Endothelial cell of umbilical vein (primary cell): ENCODE measurements at regions not wholly inside any gene's neighbourhood (a gene's known extent, or its start where the extent isn't known, plus 50 kb on each side); places are given as distances from the start of the nearest gene placed in this dataset.

Experiments used
- BruUV-seq: library from RNA; stranded (reverse); fragments of 400-500 nt; replicated peaks from 2 replicates; lab custom pipeline; 2021; lab: Mats Ljungman, UMichigan
- CTCF ChIA-PET: fragments of 300-600, 350-600 bp; sonication (Branson Sonifier 250); formaldehyde crosslinking; loops from one replicate; lab custom pipeline; 2021; ENCODE audit warnings: antibody characterized with exemption, inconsistent platforms; lab: Charles Lee
- POLR2A ChIA-PET: fragments of 300-600, 350-600 bp; sonication (Branson Sonifier 250); formaldehyde crosslinking; loops from one replicate; lab custom pipeline; 2021; ENCODE audit warnings: antibody characterized with exemption, inconsistent platforms; lab: Charles Lee
- DNase-seq: peaks from one replicate; pipeline ENCODE4 v3.0.0-alpha.2; 2011; ENCODE audit warnings: low read depth, low spot score
- FAIRE-seq: peaks from 2 replicates; lab custom pipeline; 2011; peaks lifted over from hg19 to GRCh38; lab: Jason Lieb, UNC
- H2AFZ ChIP-seq: 2 replicates; pipeline ENCODE4 v1.6.0; 2012; ENCODE audit warnings: low read depth, low read length, control low read depth, inconsistent platforms
- H3K27ac ChIP-seq: 2 replicates; pipeline ENCODE4 v1.5.1; 2011; ENCODE audit warnings: low read depth, mild to moderate bottlenecking, control low read depth, low read length, moderate library complexity; ENCODE audit not compliant: insufficient read depth
- H3K27me3 ChIP-seq, 2 experiments: 2 replicates each; pipeline versions ENCODE4 v1.6.0 to v1.6.1; 2011; ENCODE audit warnings: low read length in 2 of 2, mixed read lengths in 1 of 2; ENCODE audit not compliant: control insufficient read depth in 2 of 2, insufficient read depth in 2 of 2
- H3K36me3 ChIP-seq, 2 experiments: 2 replicates in 1 of 2; 3 replicates in 1 of 2; pipeline ENCODE4 v1.5.1; 2011; ENCODE audit warnings: low read length in 2 of 2, mild to moderate bottlenecking in 1 of 2, moderate library complexity in 1 of 2; ENCODE audit not compliant: control insufficient read depth in 2 of 2, insufficient read depth in 2 of 2; ENCODE audit errors: extremely low read depth in 1 of 2
- H3K4me1 ChIP-seq: 3 replicates; pipeline ENCODE4 v1.5.1; 2011; ENCODE audit warnings: mild to moderate bottlenecking, low read length; ENCODE audit not compliant: control insufficient read depth, insufficient read depth; ENCODE audit errors: extremely low read depth
- H3K4me2 ChIP-seq: 2 replicates; pipeline ENCODE4 v1.6.1; 2011; ENCODE audit warnings: low read length, control low read depth, mixed read lengths; ENCODE audit not compliant: insufficient read depth
- H3K4me3 ChIP-seq, 3 experiments: fragments of 200-600 bp in 1 of 3; sonication (generic), shearing (Covaris generic) in 1 of 3; replicated peaks in 1 of 3; 2 replicates each; pipeline ENCODE4 v1.5.1; 2011 to 2016; ENCODE audit warnings: control low read depth in 3 of 3, low read length in 3 of 3, mild to moderate bottlenecking in 2 of 3, inconsistent platforms in 1 of 3, low read depth in 1 of 3, moderate library complexity in 1 of 3; ENCODE audit not compliant: insufficient read depth in 1 of 3
- H3K79me2 ChIP-seq: 2 replicates; pipeline ENCODE4 v1.6.0; 2012; ENCODE audit warnings: low read length, inconsistent platforms; ENCODE audit not compliant: control insufficient read depth, insufficient read depth
- H3K9ac ChIP-seq: replicated peaks from 2 replicates; pipeline ENCODE3; 2011; ENCODE audit warnings: low read length, control low read depth; ENCODE audit not compliant: insufficient read depth; ENCODE audit errors: extremely low read depth
- H3K9me1 ChIP-seq: replicated peaks from 3 replicates; pipeline ENCODE4 v1.6.0; 2011; ENCODE audit warnings: mild to moderate bottlenecking, low read length; ENCODE audit not compliant: control insufficient read depth, insufficient read depth; ENCODE audit errors: extremely low read depth
- H3K9me3 ChIP-seq: replicated peaks from 2 replicates; pipeline ENCODE4 v1.5.1; 2012; ENCODE audit warnings: low read length, inconsistent platforms; ENCODE audit not compliant: control insufficient read depth, insufficient read depth
- H4K20me1 ChIP-seq: replicated peaks from 2 replicates; pipeline ENCODE3; 2011; ENCODE audit warnings: mild to moderate bottlenecking, low read length; ENCODE audit not compliant: control insufficient read depth, insufficient read depth; ENCODE audit errors: extremely low read depth
- EZH2 ChIP-seq: IDR thresholded peaks from 2 replicates; pipeline ENCODE4 v1.6.1; 2012; ENCODE audit warnings: borderline replicate concordance, low read depth, mild to moderate bottlenecking, moderate library complexity, low read length, inconsistent platforms; ENCODE audit not compliant: severe bottlenecking
- FOS ChIP-seq: IDR thresholded peaks from 2 replicates; pipeline ENCODE4 v1.6.1; 2011; ENCODE audit warnings: mild to moderate bottlenecking, low read length, moderate library complexity, borderline replicate concordance; ENCODE audit not compliant: insufficient read depth
- GATA2 ChIP-seq: IDR thresholded peaks from 2 replicates; pipeline ENCODE4 v1.7.0; 2011; ENCODE audit warnings: low read depth, mild to moderate bottlenecking, moderate library complexity, mixed read lengths, low read length; ENCODE audit not compliant: insufficient read length, insufficient read depth
- JUN ChIP-seq: IDR thresholded peaks from 2 replicates; pipeline ENCODE4 v1.6.1; 2011; ENCODE audit warnings: borderline replicate concordance, low read depth; ENCODE audit not compliant: insufficient read length, insufficient read depth
- MAX ChIP-seq: IDR thresholded peaks from 2 replicates; pipeline ENCODE4 v1.6.1; 2011; ENCODE audit not compliant: insufficient read depth, insufficient read length
- MYC ChIP-seq: IDR thresholded peaks from one replicate; pipeline ENCODE4 v1.6.1; 2011; ENCODE audit warnings: mild to moderate bottlenecking, low read depth, low read length
- POLR2A ChIP-seq: IDR thresholded peaks from 2 replicates; pipeline ENCODE4 v1.6.1; 2012; ENCODE audit warnings: low read depth, mild to moderate bottlenecking, control low read depth, low read length
- POLR2AphosphoS5 ChIP-seq: IDR thresholded peaks from 2 replicates; pipeline ENCODE4 v1.6.1; 2012; ENCODE audit warnings: low read depth, mild to moderate bottlenecking, control low read depth, low read length, moderate library complexity; ENCODE audit not compliant: insufficient read depth
- dilution Hi-C: fragments of 300-500 bp; cut with MboI; formaldehyde crosslinking; loops from one replicate; pipeline ENCODE4 v1.15.0; 2019; ENCODE audit warnings: low sequenced_read_pairs; ENCODE audit not compliant: extremely low pct_ligation_motif_present
- intact Hi-C: fragments of 100-400 bp; cut with micrococcal nuclease; formaldehyde crosslinking; loops from one replicate; pipeline ENCODE4 v1.10.0; 2022
- TF ChIP-seq, protein P1 (sequence below), 2 donors: IDR thresholded peaks; 1 replicate in 1 of 2; 2 replicates in 1 of 2; pipeline ENCODE4 v1.5.1; 2011; ENCODE audit warnings: low read length in 2 of 2, mild to moderate bottlenecking in 2 of 2, moderate library complexity in 2 of 2, control low read depth in 1 of 2, inconsistent platforms in 1 of 2, low read depth in 1 of 2; ENCODE audit not compliant: insufficient read depth in 1 of 2; ENCODE audit errors: extremely low read depth in 1 of 2

GRCh38 chr7:91749418-91749817 lies 131.1 kb downstream of the MTERF1 start:
- Histone ChIP-seq H3K4me2 (no peak overlapping the region), H2AFZ (no peak overlapping the region), H3K36me3 (no peaks in the 10 kb centered on the region), H3K27ac (no peak overlapping the region), H3K9me3 (no peaks in the 10 kb centered on the region), H3K9me1 (no peaks in the 10 kb centered on the region), H4K20me1 (no peaks in the 10 kb centered on the region), H3K27me3 (peaks cover 0 to 3% of the 10 kb centered on the region in 2 experiments), H3K79me2 (no peaks in the 10 kb centered on the region), H3K4me3 (no peak overlapping the region), H3K4me1 (no peaks in the 10 kb centered on the region), H3K9ac (no peak overlapping the region)
- FAIRE-seq, result no peak
- intact Hi-C loops (no loop called here), dilution Hi-C loops (no loop called here)
- POLR2A ChIA-PET, result no interaction called here
- CTCF ChIA-PET, result no interaction called here
- DNase-seq, result no peak
- TF ChIP-seq POLR2A, result no peak
- TF ChIP-seq JUN, result no peak
- no peak for TF ChIP-seq MYC
- no peak for TF ChIP-seq MAX
- TF ChIP-seq, protein P1, sequence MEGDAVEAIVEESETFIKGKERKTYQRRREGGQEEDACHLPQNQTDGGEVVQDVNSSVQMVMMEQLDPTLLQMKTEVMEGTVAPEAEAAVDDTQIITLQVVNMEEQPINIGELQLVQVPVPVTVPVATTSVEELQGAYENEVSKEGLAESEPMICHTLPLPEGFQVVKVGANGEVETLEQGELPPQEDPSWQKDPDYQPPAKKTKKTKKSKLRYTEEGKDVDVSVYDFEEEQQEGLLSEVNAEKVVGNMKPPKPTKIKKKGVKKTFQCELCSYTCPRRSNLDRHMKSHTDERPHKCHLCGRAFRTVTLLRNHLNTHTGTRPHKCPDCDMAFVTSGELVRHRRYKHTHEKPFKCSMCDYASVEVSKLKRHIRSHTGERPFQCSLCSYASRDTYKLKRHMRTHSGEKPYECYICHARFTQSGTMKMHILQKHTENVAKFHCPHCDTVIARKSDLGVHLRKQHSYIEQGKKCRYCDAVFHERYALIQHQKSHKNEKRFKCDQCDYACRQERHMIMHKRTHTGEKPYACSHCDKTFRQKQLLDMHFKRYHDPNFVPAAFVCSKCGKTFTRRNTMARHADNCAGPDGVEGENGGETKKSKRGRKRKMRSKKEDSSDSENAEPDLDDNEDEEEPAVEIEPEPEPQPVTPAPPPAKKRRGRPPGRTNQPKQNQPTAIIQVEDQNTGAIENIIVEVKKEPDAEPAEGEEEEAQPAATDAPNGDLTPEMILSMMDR (IDR thresholded peaks at IDR 0.05; ENCODE audit: extremely low read depth in 1 of 2, insufficient read depth in 1 of 2, low read depth in 1 of 2, low read length in 2 of 2), result no peak
- TF ChIP-seq GATA2, result no peak
- no peak for TF ChIP-seq EZH2
- no peak for TF ChIP-seq FOS
- no peak for TF ChIP-seq POLR2AphosphoS5
- BruUV-seq, result no TSS peak
